ENCODE measurements at regions not wholly inside any gene's neighbourhood (a gene's known extent, or its start where the extent isn't known, plus 50 kb on each side); places are given as distances from the start of the nearest gene placed in this dataset.

DNA sequence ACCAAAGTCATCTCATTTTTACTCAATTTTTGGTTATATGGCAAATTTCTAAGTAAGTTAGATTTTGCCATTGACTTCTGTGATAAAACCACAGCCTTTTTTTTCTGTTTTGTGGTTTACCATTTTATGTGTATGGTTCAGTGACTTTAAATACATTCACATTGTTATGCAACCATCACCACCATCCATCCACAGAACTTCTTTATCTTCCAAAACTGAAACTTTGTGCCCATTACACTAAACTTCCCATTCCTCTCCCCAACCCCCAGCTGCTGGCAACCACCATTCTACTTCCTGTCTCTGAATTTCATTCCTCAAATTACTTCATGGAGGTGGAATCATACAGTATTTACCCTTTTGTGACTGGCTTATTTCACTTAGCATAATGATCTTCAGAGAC, 280.4 kb upstream of the TCERG1L start:
- Histone ChIP-seq H3K9me3 (no peaks in the 10 kb centered on the region), H3K27ac (no peak overlapping the region), H3K27me3 (no peaks in the 10 kb centered on the region), H3K4me3 (no peak overlapping the region), H3K4me1 (no peaks in the 10 kb centered on the region), H3K36me3 (replicated peaks in 1 of 2; ENCODE audit: insufficient read depth in 1 of 2, low read depth in 2 of 2) (no peaks in the 10 kb centered on the region)
- ATAC-seq (no peak), DNase-seq (no peak)
- no peak for TF ChIP-seq POLR2A (IDR thresholded peaks at IDR 0.05)
- no peak for TF ChIP-seq CTCF (IDR thresholded peaks at IDR 0.05)
- intact Hi-C loops (cut with DNase I) = no loop called here

DNA sequence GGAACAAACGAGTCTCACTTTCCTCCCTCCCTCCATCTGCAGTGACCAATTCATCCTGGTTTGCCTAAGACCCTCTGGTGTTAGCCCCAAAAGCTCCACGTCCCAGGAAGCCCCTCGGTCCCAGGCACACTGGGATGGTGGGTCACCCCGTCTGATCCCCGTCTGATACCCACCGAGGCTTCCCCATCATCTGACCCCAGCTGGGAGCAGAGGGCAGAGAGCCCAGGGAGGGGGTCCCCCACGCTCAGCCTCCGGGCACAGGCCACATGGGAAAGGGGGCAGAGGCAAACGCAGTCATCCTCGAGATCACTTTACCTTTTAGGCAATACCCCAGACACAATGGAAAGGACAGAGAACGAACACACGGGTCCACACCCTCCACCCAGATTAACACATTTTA, 291.6 kb upstream of the PPP2R2D start:
- DNase-seq (no peak), ATAC-seq (no peak)
- Histone ChIP-seq H3K4me3 (no peak overlapping the region), H3K9me3 (peaks cover 0 to 4% (median 0%) of the 10 kb centered on the region in 3 donors), H3K27me3 (no peaks in the 10 kb centered on the region), H3K27ac (no peak overlapping the region), H3K4me1 (no peaks in the 10 kb centered on the region), H3K36me3 (replicated peaks in 1 of 2; ENCODE audit: insufficient read depth in 1 of 2, low read depth in 2 of 2) (no peaks in the 10 kb centered on the region)
- 61 to 81% methylated on average over 11 to 12 of the region's 12 CpGs for WGBS, 2 donors
- TF ChIP-seq CTCF (IDR thresholded peaks at IDR 0.05) = no peak
- TF ChIP-seq POLR2A (IDR thresholded peaks at IDR 0.05) = no peak
- intact Hi-C loops (cut with DNase I) = no loop called here

DNA sequence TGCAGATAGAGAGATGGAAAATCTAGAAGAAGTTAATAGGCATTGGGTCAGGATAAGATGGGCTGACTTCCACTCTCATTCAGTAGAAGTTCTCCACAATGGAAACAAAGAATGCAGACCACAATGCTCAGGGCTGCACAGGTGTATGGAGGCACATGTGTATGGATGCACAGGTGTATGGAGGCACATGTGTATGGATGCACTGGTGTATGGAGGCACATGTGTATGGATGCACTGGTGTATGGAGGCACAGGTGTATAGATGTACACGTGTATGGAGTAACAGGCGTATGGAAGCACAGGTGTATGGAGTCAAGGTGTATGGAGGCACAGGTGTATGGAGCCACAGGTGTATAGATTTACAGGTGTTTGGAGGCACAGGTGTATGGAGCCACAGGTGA, 285.7 kb upstream of the PPP2R2D start:
- no peaks in the 10 kb centered on the region for H3K36me3 ChIP-seq (replicated peaks in 1 of 2; ENCODE audit: insufficient read depth in 1 of 2, low read depth in 2 of 2)
- intact Hi-C loops (cut with DNase I) = no loop called here
- no peaks in the 10 kb centered on the region for H3K9me3 ChIP-seq
- H3K4me3 ChIP-seq = no peak overlapping the region
- H3K4me1 ChIP-seq = no peaks in the 10 kb centered on the region
- TF ChIP-seq CTCF (IDR thresholded peaks at IDR 0.05) (no peak), POLR2A (IDR thresholded peaks at IDR 0.05) (no peak)
- H3K27me3 ChIP-seq = no peaks in the 10 kb centered on the region
- H3K27ac ChIP-seq = no peak overlapping the region
- DNase-seq (no peak), ATAC-seq (no peak)
- WGBS, 2 donors = 59 to 62% methylated on average over 2 of the region's 2 CpGs

GRCh38 chr10:131616040-131616439, 284.8 kb upstream of the PPP2R2D start:
- no peaks in the 10 kb centered on the region for H3K27me3 ChIP-seq
- no peak overlapping the region for H3K4me3 ChIP-seq
- H3K4me1 ChIP-seq = no peaks in the 10 kb centered on the region
- no peak for ATAC-seq
- H3K27ac ChIP-seq = no peak overlapping the region
- WGBS, 2 donors = 77 to 79% methylated on average over 6 of the region's 6 CpGs
- intact Hi-C loops (cut with DNase I) = no loop called here
- no peak for DNase-seq
- no peaks in the 10 kb centered on the region for H3K36me3 ChIP-seq (replicated peaks in 1 of 2; ENCODE audit: insufficient read depth in 1 of 2, low read depth in 2 of 2)
- TF ChIP-seq CTCF (IDR thresholded peaks at IDR 0.05) = no peak
- TF ChIP-seq POLR2A (IDR thresholded peaks at IDR 0.05) = no peak
- no peaks in the 10 kb centered on the region for H3K9me3 ChIP-seq

GRCh38 chr10:131617113-131617858, 283.5 kb upstream of the PPP2R2D start:
- 73 to 79% methylated on average over 17 to 21 of the region's 36 CpGs for WGBS, 2 donors
- Histone ChIP-seq H3K4me1 (no peaks in the 10 kb centered on the region), H3K27me3 (no peaks in the 10 kb centered on the region), H3K4me3 (no peak overlapping the region), H3K27ac (no peak overlapping the region), H3K9me3 (no peaks in the 10 kb centered on the region), H3K36me3 (replicated peaks in 1 of 2; ENCODE audit: insufficient read depth in 1 of 2, low read depth in 2 of 2) (no peaks in the 10 kb centered on the region)
- intact Hi-C loops (cut with DNase I) = no loop called here
- ATAC-seq = no peak
- TF ChIP-seq POLR2A (IDR thresholded peaks at IDR 0.05) (no peak), CTCF (IDR thresholded peaks at IDR 0.05) (no peak)
- no peak for DNase-seq

All from body of pancreas (tissue), 4 donors.